ENCODE measurements at regions not wholly inside any gene's neighbourhood (a gene's known extent, or its start where the extent isn't known, plus 50 kb on each side); places are given as distances from the start of the nearest gene placed in this dataset.

GRCh38 chr1:217140041-217140901 lies 417.0 kb upstream of the ESRRG start:
- TF ChIP-seq POLR2A (IDR thresholded peaks at IDR 0.05; ENCODE audit: low read length) (no peak), GATA1 (IDR thresholded peaks at IDR 0.05; ENCODE audit: low read depth, low read length) (no peak)
